ENCODE measurements at regions not wholly inside any gene's neighbourhood (a gene's known extent, or its start where the extent isn't known, plus 50 kb on each side); places are given as distances from the start of the nearest gene placed in this dataset.

- no peak for TF ChIP-seq CTCF (IDR thresholded peaks at IDR 0.05)
Observed at GRCh38 chr7:109549471-109550193, 980.0 kb downstream of the DNAJB9 start.

DNA sequence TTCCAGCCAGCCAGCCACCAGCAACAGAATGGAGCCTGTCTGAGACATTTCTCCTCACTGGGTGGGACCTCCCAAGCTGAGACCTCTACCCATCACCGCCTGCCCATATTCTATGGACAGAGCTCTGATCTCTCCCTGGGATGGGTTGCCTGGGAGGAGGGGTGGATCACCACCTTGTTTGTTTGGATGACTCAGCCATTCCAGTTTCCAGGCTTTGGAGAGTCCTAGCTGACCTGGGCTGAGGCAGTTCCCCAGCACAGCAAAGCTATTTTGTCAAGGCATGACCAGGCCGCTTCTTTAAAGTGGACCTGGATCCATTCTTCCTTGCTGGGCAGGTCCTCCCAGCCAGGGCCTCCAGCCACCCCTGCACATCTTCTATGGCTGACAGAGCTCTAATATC lies 982.3 kb downstream of the DNAJB9 start:
- no peak for TF ChIP-seq CTCF (IDR thresholded peaks at IDR 0.05)

DNA sequence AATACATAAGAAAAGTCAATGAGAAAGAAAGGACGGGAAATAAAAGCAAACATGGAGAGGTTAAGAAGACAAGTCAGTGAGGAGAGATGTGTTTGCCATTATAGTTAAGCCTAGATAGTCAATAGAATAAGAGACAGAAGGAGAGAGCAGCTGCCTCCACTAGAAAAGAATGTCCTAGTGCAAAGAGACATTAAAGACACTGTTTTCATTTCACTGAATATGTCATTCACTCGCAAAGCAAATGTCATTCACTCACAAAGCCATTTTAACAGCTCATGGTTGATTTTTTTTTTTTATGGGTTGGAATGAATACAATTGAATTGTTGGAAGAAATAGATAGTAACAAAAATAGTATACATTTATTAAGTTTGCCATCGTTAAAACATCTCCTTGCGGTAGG lies 1007.6 kb downstream of the DNAJB9 start:
- TF ChIP-seq CTCF (IDR thresholded peaks at IDR 0.05): no peak

GRCh38 chr7:109579901-109580300 lies 1010.2 kb downstream of the DNAJB9 start:
- TF ChIP-seq CTCF (IDR thresholded peaks at IDR 0.05): no peak

DNA sequence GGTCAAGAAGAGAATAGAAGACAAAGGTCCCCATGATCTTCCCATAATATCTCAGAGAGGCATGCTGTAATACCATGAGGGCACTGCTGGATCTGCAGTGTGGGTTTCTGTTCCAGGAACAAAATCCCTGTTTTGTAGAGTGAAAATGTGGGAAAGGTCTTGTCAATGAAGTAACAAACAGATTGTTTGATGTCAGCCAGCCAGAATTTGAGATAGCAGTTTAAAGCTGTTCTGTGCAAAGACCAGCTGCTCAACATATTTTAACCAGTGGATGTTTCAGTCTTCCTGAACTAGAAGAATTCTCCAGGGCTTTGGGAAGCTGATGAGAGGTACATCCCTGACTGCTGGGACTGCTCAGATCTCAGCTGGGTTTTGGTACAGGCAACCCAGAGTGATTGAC lies 1012.5 kb downstream of the DNAJB9 start:
- TF ChIP-seq CTCF (IDR thresholded peaks at IDR 0.05): no peak

- no peak for TF ChIP-seq CTCF (IDR thresholded peaks at IDR 0.05)
Observed at GRCh38 chr7:109611656-109612055, 1042.0 kb downstream of the DNAJB9 start.

DNA sequence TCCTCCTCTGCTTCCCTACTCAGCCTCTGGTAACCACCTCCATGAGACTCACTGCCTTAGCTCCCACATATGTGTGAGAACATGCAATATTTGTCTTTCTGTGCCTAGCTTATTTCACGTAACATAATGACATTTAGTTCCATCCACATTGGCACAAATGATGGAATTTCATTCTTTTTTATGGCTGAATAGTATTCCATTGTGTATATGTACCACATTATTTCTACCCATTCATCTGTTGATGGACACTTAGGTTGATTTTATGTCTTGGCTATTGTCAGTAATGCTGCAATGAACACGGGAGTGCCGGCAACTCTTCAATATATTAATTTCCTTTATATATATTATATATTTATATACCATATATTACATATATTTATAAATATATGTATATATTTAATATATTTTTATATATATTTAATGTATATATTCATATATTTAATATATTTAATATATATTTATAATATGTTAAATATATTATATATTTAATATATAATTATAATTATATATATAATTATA lies 1046.9 kb downstream of the DNAJB9 start:
- no peak for TF ChIP-seq CTCF (IDR thresholded peaks at IDR 0.05)

DNA sequence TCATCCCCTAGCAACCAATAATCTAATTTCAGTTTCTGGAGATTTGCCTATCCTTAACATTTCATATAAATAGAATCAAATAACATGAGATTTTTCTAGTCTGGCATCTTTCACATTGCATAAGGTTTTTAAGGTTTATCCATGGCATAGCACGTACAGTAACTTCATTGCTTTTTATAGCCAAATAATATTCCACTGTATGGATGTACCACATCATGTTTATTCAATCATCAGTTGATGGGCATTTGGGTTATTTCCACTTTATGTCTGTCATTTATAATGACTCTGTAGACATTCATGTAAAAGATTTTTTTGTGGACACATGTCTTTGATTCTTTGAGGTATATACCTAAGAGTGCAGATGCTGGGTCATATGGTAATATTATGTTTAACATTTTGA lies 1052.6 kb downstream of the DNAJB9 start:
- no peak for TF ChIP-seq CTCF (IDR thresholded peaks at IDR 0.05)

Measured in LNCAP (cell line).